Spinal cord (tissue), 9 donors: ENCODE measurements at regions not wholly inside any gene's neighbourhood (a gene's known extent, or its start where the extent isn't known, plus 50 kb on each side); places are given as distances from the start of the nearest gene placed in this dataset.

Experiments used
- DNase-seq, 6 donors: peaks; one replicate each; pipeline versions ENCODE4 v3.0.0 to v3.0.0-alpha.2; 2013 to 2015; ENCODE audit warnings: low spot score in 6 of 6, low read depth in 4 of 6
- H3K27ac ChIP-seq: one replicate; pipeline ENCODE4 v1.5.1; 2013; ENCODE audit warnings: low read depth, low read length, control low read depth
- H3K27me3 ChIP-seq: one replicate; pipeline ENCODE4 v1.6.1; 2013; ENCODE audit warnings: low read length; ENCODE audit not compliant: control insufficient read depth, insufficient read depth
- H3K36me3 ChIP-seq: one replicate; pipeline ENCODE4 v1.6.1; 2013; ENCODE audit warnings: low read length; ENCODE audit not compliant: control insufficient read depth, insufficient read depth
- H3K4me1 ChIP-seq: one replicate; pipeline ENCODE4 v1.6.1; 2013; ENCODE audit warnings: low read length; ENCODE audit not compliant: control insufficient read depth, insufficient read depth
- H3K4me3 ChIP-seq: one replicate; pipeline ENCODE4 v1.5.1; 2013; ENCODE audit warnings: low read depth, low read length, control low read depth
- H3K9me3 ChIP-seq: one replicate; pipeline ENCODE4 v1.6.1; 2013; ENCODE audit warnings: low read length; ENCODE audit not compliant: control insufficient read depth, insufficient read depth
- WGBS: methylation state at CpG from one replicate; pipeline ENCODE4 v1.1.5; 2013; ENCODE audit warnings: missing lambda C conversion rate; ENCODE audit not compliant: insufficient coverage; 5-methylcytosine and 5-hydroxymethylcytosine counted together
- donor health status: healthy.

DNA sequence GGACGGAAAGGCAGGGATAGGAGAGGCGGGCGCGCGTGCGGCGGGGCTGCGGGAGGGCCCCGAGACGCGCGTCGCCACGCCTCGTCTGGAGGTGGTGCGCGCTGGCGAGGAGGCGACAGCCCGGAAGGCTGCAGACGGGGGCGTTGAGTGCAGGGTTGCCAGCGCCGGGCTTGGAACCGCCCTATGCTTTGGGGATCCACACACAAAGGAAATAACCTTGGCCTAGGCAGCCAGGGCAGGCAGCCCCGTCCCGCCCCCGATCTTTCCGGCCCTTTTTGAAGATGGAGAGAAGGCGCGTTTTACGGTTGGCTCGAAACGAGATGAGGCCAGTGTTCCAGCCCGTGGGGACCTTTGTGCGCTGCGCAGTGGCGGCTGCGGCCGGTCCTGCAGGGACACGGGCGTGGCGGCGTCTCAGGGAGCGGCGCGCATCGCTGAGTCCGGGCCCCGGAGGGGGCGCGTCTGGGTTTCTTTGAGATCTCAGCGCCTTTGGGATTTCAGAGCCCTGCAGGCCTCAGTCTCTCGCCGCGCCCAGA, 50.8 kb upstream of the TRIM2 start:
- H3K4me3 ChIP-seq, result peak overlapping the region; percentile 71
- under 1% methylated on average over 42 of the region's 56 CpGs for WGBS
- H3K36me3 ChIP-seq, result no peaks in the 10 kb centered on the region
- no peaks in the 10 kb centered on the region for H3K27me3 ChIP-seq
- DNase-seq, result peak in 1 of 6 donors; percentile 94
- H3K9me3 ChIP-seq, result no peaks in the 10 kb centered on the region
- H3K4me1 ChIP-seq, result peaks cover 40% of the 10 kb centered on the region
- H3K27ac ChIP-seq, result peak overlapping the region; percentile 91

- H3K4me3 ChIP-seq, result peak overlapping the region; percentile 71
- peak overlapping the region; percentile 91 for H3K27ac ChIP-seq
- no peaks in the 10 kb centered on the region for H3K27me3 ChIP-seq
- 24% methylated on average over 11 of the region's 15 CpGs for WGBS
- H3K9me3 ChIP-seq, result no peaks in the 10 kb centered on the region
- peak in 2 of 6 donors; percentile 78 to 85 for DNase-seq
- H3K36me3 ChIP-seq, result no peaks in the 10 kb centered on the region
- H3K4me1 ChIP-seq, result peaks cover 40% of the 10 kb centered on the region
Observed at GRCh38 chr4:153154007-153154975, 50.0 kb upstream of the TRIM2 start.
